ENCODE measurements at regions not wholly inside any gene's neighbourhood (a gene's known extent, or its start where the extent isn't known, plus 50 kb on each side); places are given as distances from the start of the nearest gene placed in this dataset.
"Not testable (repeated sequence)": the region's sequence is repeated elsewhere in the genome, so short reads cannot be mapped to it uniquely, and the experiment has no call there.

DNA sequence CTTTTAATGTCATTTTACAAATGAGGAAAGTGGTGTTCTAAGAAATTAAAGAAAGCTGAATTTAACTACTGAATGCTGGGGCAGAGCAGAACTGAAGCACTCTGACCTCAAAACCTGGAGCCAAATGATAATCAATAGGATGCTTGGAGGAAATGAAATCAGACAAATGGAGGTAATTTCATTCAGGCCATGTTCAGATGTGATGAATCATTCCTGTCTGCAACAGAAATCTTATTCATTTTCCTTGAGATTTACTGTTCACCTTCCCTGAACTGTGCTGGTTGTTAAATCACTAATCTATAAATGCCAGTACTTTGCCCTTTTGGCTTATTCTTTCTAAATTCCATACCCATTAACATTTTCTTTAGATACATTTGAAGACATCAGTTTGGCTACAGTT, 85.6 kb upstream of the SNX7 start:
- DNase-seq = no peak

DNA sequence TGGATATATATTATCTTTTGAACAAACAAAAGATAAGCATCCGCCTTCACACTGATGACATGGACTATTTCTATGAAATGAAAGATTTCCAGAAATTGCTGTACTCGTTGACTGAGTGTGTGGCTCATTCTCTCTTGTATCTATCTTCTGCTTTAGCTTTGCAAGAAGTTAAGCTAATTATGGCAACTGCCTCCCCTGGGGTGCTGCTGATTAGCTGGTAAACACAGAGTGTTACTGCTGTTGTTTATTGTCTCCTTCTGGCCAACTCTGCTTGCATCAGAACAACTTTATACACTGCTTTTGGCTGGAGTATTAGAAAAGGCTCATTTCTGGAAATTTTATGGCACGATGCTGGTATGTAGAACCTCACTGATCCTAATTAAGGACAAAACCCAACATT, 95.6 kb upstream of the SNX7 start:
- no peak for DNase-seq

DNA sequence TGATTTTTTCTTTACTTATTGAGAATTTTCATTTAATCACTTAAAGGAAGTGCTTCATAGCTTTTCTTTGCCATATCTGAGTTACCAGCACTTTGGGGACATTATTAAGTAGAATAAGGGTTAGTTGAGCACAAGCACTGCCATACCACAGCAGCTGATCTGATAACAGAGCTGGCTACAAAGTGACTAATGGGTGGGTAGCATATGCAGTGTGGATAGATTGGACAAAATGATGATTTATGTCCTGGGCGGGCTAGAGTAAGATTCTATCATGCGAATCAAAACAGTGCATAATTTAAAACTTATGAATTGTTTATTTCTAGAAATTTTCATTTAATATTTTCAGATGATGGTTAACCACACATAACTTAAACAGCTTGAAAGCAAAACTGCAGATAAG, 102.2 kb upstream of the SNX7 start:
- no peak for DNase-seq

DNA sequence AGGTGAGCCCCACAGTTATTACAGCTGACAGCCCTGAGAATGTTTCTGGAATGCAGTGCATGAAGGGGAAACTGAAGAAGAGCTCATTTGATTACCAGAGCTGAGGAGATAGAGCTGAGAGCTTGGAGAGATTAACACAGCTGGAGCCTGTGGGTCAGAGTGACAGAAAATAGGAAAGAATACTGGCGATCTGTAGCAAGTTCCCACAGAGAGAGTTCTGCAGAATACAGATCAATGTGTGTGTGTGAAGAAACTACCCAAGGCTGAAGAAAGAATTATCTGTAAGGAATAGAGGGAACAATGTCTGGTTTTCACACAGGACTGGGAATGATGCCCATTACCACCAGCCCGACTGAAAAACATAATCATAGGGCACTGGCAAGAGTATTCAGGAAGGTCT, 103.6 kb upstream of the SNX7 start:
- DNase-seq = no peak

DNA sequence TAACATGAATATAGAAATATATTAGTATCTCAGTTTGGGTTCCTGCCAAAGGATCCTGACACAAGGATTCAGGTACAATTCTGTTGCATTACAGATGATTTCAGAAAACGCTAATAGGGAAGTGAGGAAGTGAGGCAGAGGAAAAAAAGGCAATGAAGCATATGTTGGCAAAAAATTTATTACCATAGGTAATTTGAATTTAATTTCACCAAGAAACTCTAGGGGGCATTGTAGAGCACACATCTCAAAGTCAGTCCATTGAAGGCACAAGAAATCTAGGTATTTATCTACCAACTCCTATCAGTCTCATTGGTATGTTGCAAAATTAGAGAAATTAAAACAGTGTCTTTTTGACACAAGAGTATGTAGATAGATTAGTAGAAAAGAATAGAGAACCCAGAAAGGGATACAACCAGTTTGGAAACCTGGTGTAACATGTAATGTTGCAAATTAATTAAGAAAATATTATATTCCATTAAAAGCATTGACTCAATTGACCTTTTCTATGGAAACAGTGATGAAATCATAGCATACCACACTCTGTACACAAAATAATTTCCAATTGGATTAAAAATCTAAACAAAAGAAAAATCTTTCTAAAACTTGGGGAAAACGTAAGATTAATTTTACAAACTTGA, 104.9 kb upstream of the SNX7 start:
- DNase-seq = no peak

DNA sequence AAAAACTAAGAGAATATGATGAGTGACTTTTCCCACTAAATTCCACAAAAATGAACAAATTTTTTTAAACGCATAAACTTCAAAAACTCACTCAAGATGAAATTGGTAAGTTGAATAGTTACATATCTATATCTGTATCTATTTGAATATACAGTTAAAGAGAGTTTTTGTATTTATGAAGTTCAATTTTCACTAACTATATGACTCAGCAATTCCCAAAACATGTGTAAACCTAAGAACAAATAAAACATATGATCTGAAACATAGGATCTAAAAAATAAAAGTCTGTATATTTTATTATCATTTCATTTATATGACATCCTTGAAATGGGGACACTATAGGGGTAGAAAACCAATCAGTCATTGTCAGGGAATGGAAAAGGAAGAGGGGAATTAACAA, 105.7 kb upstream of the SNX7 start:
- DNase-seq = no peak

DNA sequence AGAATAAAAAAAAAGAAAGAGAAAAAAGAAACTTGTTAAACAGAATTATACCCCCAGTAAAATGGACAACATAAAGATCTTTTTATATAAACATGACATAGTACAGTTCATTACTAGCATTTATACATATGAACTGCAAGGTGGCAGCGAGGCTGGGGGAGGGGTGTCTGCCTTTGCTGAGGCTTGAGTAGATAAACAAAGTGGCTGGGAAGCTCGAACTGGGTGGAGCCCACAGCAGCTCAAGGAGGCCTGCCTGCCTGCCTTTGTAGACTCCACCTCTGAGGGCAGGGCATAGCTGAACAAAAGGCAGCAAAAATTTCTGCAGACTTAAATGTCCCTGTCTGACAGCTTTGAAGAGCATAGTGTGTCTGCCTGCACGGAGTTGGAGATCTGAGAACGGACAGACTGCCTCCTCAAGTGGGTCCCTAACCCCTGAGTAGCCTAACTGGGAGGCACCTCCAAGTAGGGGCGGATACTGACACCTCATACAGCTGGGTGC, 108.9 kb upstream of the SNX7 start:
- DNase-seq = not testable (repeated sequence)

DNA sequence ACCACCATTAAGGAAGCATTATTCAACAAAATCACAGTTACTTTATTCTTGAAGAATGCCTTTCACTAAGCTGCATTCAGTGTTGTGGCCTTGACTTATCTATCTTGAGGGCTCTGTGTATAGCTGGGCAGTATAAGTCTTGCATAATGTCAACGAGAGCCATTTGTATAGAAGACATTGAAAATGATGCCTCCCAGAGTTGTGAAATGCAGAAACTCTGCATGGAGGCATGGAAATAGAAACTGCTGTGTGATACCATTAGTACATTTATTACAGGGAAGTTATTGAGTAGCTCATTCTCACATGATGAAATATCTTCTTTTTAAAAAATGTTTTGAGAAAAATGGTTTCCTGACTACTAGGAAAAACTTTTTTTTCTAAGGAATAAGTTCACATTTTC, 111.4 kb upstream of the SNX7 start:
- DNase-seq = no peak

DNA sequence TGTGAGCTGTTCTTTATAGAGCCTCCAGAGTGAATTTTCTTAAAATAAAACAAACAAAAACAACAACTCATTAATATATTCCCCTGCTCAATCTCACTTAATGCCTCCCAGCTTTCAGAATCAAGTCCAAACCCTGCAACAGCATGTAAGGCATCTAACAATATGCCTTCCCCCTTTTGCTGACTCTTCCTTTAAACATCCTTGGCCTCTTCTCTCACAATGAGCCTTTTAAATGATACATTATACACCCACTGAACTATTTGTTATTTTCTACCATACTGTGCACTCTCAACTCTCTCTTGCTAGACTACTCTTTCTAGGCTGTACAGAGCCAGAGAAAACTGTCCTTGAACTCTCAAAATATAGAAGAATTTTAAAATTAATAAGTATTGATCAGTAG, 115.2 kb upstream of the SNX7 start:
- DNase-seq = no peak

DNA sequence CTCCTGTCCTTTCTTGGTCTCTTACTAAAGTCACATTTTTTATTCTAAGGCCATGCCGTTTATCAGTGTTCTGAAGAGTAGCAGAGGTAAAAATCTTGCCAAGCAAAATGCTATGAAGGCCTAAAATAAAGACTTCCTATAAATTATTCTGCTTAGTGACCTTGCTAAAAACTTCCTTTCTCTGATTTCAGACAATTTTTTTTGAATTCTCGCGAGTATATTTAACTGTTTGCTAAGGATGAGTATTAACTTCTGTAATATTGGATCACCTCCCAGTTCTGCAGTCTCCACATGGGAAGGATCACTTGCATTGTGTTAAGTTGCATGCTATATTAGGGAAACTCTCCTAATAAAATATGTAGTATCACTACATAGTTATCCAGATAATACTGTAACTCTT, 123.4 kb upstream of the SNX7 start:
- no peak for DNase-seq

DNA sequence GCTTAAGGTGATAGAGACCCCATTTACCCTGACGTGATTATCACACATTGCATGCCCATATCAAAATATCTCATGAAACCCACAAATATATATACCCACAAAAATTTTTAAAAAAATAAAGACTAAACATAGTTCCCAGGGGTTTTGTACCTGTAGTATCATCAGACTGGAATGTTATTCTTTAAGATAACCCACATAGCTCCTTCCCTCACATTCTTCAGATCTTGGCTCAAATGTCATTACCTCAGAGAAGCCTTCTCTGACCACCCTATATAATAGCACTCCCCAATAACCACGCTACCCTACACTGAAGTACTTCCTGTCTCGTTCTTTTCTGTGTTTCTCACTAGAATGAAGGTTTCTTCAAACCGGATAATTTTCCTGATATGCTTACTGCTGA, 138.3 kb upstream of the SNX7 start:
- no peak for DNase-seq

DNA sequence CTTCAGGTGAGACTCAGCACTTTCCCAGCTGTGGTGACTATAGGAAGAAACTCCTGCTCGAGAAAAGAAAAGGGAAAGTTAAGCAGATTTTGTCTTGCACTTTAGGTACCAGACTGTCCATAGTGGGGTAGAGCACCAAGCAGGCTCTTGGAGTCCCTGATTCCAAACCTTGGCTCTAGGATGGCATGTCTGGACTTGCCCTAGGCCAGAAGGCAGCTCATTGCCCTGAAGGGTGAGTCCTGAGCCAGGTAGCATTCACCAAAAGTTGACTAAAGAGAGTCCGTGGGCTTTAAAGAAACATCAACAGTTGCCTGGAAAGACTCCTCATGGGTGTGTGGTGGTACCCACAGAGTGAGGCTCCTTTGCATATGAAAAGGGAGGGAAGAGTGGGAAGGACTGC, 145.2 kb upstream of the SNX7 start:
- DNase-seq = no peak

DNA sequence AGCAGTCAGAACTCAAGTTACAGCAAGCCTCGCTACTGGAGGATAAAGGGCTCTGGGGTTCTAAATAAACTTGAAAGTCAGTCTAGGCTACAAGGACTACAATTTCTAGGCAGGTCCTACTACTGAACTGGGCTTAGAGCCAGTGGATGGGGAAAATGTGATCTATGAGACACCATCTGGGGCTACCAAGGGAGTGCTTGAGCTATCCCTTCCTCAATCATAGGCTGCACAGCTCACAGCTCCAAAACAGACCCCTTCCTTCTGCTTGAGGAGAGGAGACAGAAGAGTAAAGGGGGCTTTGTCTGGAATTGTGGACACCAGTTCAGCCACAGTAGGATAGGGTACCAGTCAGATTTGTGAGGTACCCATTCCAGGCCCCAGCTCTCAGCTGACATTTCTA, 145.8 kb upstream of the SNX7 start:
- no peak for DNase-seq

DNA sequence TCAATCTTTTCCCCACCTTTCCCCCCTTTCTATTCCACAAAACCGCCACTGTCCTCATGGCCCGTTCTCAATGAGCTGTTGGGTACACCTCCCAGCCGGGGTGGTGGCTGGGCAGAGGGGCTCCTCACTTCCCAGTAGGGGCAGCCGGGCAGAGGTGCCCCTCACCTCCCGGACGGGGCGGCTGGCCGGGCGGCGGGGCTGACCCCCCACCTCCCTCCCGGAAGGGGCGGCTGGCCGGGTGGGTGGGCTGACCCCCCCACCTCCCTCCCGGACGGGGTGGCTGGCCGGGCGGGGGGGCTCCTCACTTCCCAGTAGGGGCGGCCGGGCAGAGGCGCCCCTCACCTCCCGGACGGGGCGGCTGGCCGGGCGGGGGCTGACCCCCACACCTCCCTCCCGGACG, 149.3 kb upstream of the SNX7 start:
- DNase-seq = not testable (repeated sequence)

DNA sequence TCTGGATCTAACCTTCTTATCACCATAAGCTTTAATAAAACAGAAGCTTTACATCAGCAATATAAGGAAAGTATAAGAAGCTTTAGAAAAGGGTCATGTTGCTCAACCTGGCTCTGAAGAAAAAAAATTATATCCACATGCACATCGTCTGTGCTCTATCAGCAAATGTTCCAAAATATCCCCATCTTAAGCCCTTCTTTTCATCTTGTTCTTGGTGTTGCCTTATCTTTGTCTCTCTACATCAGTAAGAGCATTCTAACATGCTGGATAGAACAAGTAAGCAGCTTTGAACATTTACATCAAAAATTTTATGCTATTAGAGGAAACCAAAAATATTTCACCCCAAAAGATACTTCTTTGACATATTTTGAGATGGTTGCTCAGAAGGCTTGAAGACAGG, 157.8 kb upstream of the SNX7 start:
- no peak for DNase-seq

DNA sequence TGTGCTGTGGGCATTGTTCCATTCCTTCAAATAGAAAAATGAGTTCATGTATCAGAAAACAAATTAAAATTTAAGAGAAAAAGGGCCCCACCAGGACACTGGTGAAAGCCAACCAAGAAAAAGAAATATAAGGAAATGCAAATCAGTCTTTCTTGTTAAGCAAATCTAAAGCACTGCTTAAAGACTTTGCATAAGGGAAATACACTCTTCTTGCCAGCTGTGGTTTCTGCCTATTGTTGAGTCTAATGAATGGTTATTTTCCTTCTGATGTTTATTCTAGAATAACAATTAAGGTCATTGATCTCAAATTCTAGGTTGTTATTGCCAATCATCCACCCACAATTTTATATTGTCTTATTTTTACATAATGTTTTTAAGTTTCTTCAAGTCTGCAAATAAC, 158.6 kb upstream of the SNX7 start:
- DNase-seq = no peak

DNA sequence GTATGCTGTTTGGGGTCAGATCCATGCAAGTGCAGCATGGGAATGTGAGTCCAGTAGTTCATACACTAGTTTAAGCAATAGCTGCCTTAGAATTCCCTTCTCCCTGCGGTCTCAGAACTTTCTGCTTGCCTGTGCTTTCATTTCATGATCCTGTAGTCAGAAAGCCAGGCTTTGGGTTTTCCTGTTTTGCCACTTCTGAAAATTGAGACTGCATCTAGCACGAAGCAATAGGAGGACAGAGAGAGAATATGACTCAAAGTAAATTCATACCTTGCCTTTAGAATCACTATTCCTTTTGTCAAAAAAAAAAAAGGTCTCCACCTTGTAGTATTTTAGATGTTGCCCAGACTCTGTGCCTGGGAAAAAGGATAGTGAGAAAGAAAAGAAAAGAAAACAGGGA, 161.2 kb upstream of the SNX7 start:
- no peak for DNase-seq

DNA sequence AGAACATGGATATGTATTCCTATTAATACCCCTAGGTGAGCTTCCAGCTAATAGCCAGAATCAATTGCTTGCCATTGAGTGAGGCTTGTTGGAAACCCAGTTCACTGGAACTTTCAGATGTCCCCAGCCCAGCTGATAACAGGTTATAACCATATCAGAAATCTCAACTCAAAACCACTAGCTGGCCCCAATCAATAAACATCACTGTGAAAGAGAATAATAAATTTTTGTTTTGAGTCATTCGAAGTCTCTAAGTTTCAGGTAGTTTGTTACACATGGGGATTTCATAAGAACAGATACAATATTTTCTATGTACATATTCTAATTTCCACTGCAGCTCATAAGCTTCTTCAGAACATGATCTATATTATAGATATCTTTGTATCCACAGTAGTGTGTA, 162.9 kb upstream of the SNX7 start:
- DNase-seq = no peak

DNA sequence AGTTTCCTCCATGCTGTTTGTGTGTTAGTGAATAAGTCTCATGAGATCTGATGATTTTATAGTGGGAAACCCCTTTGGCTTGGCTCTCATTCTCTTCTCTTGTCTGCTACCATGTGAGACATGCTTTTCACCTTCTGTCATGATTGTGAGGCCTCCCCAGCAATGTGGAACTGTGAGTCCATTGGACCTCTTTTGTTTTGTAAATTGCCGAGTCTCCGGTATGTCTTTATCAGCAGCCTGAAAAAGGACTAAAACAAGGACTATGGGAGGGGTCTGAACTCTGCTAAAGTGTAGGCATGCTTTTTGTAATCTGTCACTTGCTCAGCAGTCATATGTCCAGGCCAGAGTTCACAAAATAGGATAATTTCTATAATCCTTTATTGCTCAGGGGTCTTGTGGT, 164.0 kb upstream of the SNX7 start:
- DNase-seq = no peak

DNA sequence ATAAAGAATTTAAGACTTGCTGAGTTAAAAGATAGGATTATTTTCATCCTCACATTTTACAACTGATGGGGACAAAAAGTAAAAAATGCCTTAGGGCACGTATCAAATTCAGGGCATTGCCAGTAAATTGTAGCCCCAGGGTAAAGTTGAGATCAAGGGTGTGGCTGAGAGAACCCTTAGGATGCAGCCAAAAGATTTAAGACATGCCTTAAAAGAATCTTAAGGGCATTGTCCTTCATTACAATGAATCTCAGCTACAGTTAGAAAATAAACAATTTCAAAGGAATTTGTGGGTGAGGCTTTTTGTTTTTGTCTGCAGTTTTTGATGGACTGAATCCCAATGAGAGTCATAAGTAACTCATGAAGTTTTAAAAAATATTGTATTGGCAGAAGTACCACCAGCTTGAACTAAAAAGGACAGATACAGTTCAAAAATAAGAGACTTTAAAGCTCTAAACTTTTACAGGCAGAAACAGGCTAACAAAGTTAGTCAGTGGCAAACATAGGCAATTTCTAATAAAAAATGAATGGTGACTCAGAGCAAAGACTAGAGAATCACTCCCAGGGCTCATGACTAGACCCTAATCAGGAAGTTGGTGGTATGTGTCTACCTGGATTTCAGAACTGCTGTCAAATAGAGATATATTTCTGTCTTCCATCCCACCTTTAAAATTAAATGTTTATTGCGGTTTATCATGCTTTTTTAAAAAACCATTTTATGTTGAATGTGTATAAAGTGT, 165.1 kb upstream of the SNX7 start:
- no peak for DNase-seq

DNA sequence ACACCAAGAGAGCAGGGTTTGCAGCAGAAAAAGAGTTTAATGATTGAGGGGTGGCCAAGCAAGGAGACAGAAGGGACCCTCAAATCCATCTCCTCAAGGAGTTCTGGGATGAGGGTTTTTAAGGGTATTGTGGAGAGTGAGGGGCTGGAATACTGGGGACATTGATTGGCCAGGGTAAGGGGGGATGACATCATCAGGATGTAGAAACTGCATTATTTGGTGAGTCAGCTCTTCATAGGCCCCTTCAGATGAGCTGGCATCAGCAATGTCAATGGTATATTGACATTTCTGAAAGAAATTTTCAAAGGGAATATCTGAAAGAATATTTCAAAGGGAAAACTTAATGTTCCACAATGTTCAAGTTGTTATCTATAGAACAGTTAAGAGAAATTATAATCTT, 168.1 kb upstream of the SNX7 start:
- no peak for DNase-seq

DNA sequence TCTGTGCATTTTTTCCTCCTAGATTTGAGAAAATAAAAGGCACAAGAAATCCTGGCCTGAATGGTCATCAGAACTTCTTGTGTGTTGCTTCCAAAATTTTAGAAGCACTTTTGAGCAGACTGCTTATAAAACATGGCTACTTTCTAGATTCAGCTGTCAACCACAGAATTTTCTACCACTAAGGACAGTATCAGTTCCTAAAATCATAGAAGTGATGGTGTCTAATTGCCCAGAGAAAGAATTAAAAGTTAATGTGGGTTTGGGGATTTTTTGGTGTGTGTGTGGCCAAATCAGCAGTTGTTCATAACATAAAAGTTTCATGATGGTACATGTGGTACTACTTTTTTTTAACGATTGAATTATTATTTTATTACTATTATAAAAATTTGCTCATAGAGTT, 171.4 kb upstream of the SNX7 start:
- DNase-seq = no peak

DNA sequence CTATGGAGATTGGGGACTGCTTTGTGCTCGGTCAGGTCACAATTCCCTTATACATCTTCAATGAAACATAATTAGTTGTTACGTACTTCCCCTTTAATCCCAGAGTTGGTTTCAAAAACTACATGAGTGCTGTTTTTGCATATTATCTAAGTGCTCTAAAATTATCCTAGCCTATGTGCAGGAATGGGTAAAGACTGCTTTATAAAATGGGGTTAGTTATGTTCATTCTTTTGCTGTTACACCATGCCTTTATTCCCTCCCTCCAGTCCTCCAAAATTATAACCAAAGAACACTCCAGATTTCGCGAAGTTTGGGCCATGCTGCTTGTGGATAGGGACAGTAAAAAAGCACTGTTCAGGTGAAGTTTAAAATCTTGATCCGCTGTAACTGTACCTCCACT, 173.9 kb upstream of the SNX7 start:
- no peak for DNase-seq

DNA sequence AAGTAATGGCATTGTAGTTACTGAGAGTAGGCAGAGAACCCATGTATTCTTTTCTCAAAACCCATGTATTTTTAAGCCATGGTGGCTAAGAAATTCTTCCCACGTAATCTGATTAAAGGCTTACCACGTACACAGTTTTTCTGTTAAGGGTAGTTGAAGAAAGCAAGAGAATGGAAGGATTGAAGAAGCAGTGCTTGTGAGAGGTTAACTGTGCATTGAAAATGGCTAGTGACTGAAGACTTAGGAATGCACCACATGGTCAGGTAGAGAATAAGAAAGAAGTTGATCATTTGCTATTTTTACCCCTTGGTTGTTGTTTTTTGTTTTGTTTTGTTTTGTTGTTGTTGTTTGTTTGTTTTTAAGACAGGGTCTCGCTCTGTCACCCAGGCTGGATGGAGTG, 178.9 kb upstream of the SNX7 start:
- DNase-seq = no peak

DNA sequence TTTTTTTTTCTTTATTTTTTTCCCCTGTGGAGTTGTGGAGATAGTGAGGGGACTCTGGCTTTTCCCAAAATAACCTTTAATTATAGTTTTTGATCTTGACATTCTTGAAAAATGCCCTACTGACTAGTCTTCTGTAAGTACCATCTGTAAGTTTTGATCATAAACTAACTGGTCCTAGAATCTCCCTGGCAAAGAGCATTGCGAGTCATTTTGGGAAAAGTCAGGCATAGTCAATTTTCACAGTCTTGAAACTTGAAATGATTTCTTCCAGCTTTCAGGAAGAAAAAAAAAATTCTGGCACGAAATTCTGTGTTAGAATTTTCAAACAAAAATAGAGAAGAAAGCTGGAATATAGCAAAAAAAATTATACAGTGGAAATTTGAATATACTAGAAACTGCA, 181.2 kb upstream of the SNX7 start:
- DNase-seq = no peak

Data from NCI-H774 (cell line).